Endothelial cell of umbilical vein (primary cell): ENCODE measurements at regions not wholly inside any gene's neighbourhood (a gene's known extent, or its start where the extent isn't known, plus 50 kb on each side); places are given as distances from the start of the nearest gene placed in this dataset.

Experiments
- CTCF ChIP-seq, 2 donors: IDR thresholded peaks; 1 replicate in 1 of 2; 2 replicates in 1 of 2; pipeline ENCODE4 v1.5.1; 2011; ENCODE audit warnings: low read length in 2 of 2, mild to moderate bottlenecking in 2 of 2, moderate library complexity in 2 of 2, control low read depth in 1 of 2, inconsistent platforms in 1 of 2, low read depth in 1 of 2; ENCODE audit not compliant: insufficient read depth in 1 of 2; ENCODE audit errors: extremely low read depth in 1 of 2
- EZH2 ChIP-seq: IDR thresholded peaks from 2 replicates; pipeline ENCODE4 v1.6.1; 2012; ENCODE audit warnings: borderline replicate concordance, low read depth, mild to moderate bottlenecking, moderate library complexity, low read length, inconsistent platforms; ENCODE audit not compliant: severe bottlenecking
- FOS ChIP-seq: IDR thresholded peaks from 2 replicates; pipeline ENCODE4 v1.6.1; 2011; ENCODE audit warnings: mild to moderate bottlenecking, low read length, moderate library complexity, borderline replicate concordance; ENCODE audit not compliant: insufficient read depth
- GATA2 ChIP-seq: IDR thresholded peaks from 2 replicates; pipeline ENCODE4 v1.7.0; 2011; ENCODE audit warnings: low read depth, mild to moderate bottlenecking, moderate library complexity, mixed read lengths, low read length; ENCODE audit not compliant: insufficient read length, insufficient read depth
- MYC ChIP-seq: IDR thresholded peaks from one replicate; pipeline ENCODE4 v1.6.1; 2011; ENCODE audit warnings: mild to moderate bottlenecking, low read depth, low read length
- POLR2A ChIP-seq: IDR thresholded peaks from 2 replicates; pipeline ENCODE4 v1.6.1; 2012; ENCODE audit warnings: low read depth, mild to moderate bottlenecking, control low read depth, low read length
- POLR2AphosphoS5 ChIP-seq: IDR thresholded peaks from 2 replicates; pipeline ENCODE4 v1.6.1; 2012; ENCODE audit warnings: low read depth, mild to moderate bottlenecking, control low read depth, low read length, moderate library complexity; ENCODE audit not compliant: insufficient read depth
- TF ChIP-seq, protein P1 (sequence below): IDR thresholded peaks from 2 replicates; pipeline ENCODE4 v1.6.1; 2011; ENCODE audit not compliant: insufficient read depth, insufficient read length

GRCh38 chr21:17733209-17733608 lies 85.9 kb downstream of the C21orf91 start:
- TF ChIP-seq CTCF (IDR thresholded peaks at IDR 0.05; ENCODE audit: extremely low read depth in 1 of 2, insufficient read depth in 1 of 2, low read depth in 1 of 2, low read length in 2 of 2), result no peak
- no peak for TF ChIP-seq MYC
- no peak for TF ChIP-seq POLR2AphosphoS5
- no peak for TF ChIP-seq EZH2
- no peak for TF ChIP-seq POLR2A
- TF ChIP-seq, protein P1, sequence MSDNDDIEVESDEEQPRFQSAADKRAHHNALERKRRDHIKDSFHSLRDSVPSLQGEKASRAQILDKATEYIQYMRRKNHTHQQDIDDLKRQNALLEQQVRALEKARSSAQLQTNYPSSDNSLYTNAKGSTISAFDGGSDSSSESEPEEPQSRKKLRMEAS, result no peak
- TF ChIP-seq FOS, result no peak
- no peak for TF ChIP-seq GATA2
